GM23338 (cell line): ENCODE measurements at regions not wholly inside any gene's neighbourhood (a gene's known extent, or its start where the extent isn't known, plus 50 kb on each side); places are given as distances from the start of the nearest gene placed in this dataset.

Experiments
- CREB1 ChIP-seq: fragments of 250-450 bp; sonication (Bioruptor Pico); IDR thresholded peaks from 2 replicates; pipeline ENCODE4 v1.5.0; 2020; ENCODE audit warnings: low read depth, mild to moderate bottlenecking, moderate library complexity
- CTCF ChIP-seq, 2 experiments: fragments of 200-600 bp in 1 of 2; sonication (generic) in 1 of 2; conservative IDR thresholded peaks; 2 replicates each; pipeline versions ENCODE4 v1.5.1 to v1.6.1; 2016 to 2017; ENCODE audit warnings: antibody characterized with exemption in 2 of 2, low read depth in 2 of 2, mild to moderate bottlenecking in 2 of 2, moderate library complexity in 1 of 2
- EZH2 ChIP-seq: fragments of 200-600 bp; sonication (generic); IDR thresholded peaks from one replicate; pipeline ENCODE4 v1.8.0; 2017; ENCODE audit warnings: antibody characterized with exemption, mild to moderate bottlenecking, low read depth; ENCODE audit not compliant: unreplicated experiment
- EZH2phosphoT487 ChIP-seq: fragments of 200-600 bp; sonication (generic); IDR thresholded peaks from one replicate; pipeline ENCODE4 v1.8.1; 2018; ENCODE audit warnings: antibody characterized with exemption; ENCODE audit not compliant: unreplicated experiment
- POLR2AphosphoS5 ChIP-seq: IDR thresholded peaks from 2 replicates; pipeline ENCODE4 v1.6.1; 2016; ENCODE audit warnings: antibody characterized with exemption, low read depth
- REST ChIP-seq: IDR thresholded peaks from one replicate; pipeline ENCODE4 v1.6.1; 2018; ENCODE audit warnings: antibody characterized with exemption; ENCODE audit not compliant: unreplicated experiment
- STAT1 ChIP-seq: IDR thresholded peaks from one replicate; pipeline ENCODE4 v1.6.1; 2016; ENCODE audit warnings: antibody characterized with exemption; ENCODE audit not compliant: unreplicated experiment
- ZNF114 ChIP-seq: fragments of 250-450 bp; sonication (Bioruptor Pico); IDR thresholded peaks from 2 replicates; pipeline ENCODE4 v1.5.0; 2020; ENCODE audit warnings: mild to moderate bottlenecking, moderate library complexity
- TF ChIP-seq, protein P1 (sequence below): fragments of 250-450 bp; sonication (Bioruptor Pico); IDR thresholded peaks from 2 replicates; pipeline ENCODE4 v1.5.0; 2020; ENCODE audit warnings: mild to moderate bottlenecking, moderate library complexity
- TF ChIP-seq, protein P2 (sequence below): IDR thresholded peaks from 2 replicates; pipeline ENCODE4 v1.6.1; 2016; ENCODE audit warnings: antibody characterized with exemption

DNA sequence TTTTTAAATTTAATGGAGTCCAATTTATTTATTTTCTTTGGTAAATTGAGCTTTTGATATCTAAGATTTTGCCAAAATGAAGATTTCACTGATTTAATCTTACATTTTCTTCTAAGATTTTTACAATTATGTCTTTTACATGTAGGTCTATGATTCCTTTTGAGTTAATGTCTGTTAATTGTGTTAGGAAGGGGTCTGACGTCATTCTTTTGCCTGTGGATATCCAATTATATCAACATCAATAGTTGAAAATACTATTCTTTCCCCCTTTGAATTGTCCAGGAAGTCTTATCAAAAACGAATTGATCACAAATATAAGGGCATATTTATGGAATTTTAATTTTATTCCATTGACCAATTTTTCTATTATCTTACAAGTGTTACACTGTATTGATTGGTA, 1258.8 kb upstream of the B3GALT2 start:
- TF ChIP-seq POLR2AphosphoS5 (no peak), EZH2 (no peak), CREB1 (no peak), CTCF (conservative IDR thresholded peaks at IDR 0.05; ENCODE audit: low read depth in 2 of 2) (no peak), REST (no peak), ZNF114 (CRISPR knock-in tag) (no peak), EZH2phosphoT487 (no peak), STAT1 (no peak)
- TF ChIP-seq, protein P1, sequence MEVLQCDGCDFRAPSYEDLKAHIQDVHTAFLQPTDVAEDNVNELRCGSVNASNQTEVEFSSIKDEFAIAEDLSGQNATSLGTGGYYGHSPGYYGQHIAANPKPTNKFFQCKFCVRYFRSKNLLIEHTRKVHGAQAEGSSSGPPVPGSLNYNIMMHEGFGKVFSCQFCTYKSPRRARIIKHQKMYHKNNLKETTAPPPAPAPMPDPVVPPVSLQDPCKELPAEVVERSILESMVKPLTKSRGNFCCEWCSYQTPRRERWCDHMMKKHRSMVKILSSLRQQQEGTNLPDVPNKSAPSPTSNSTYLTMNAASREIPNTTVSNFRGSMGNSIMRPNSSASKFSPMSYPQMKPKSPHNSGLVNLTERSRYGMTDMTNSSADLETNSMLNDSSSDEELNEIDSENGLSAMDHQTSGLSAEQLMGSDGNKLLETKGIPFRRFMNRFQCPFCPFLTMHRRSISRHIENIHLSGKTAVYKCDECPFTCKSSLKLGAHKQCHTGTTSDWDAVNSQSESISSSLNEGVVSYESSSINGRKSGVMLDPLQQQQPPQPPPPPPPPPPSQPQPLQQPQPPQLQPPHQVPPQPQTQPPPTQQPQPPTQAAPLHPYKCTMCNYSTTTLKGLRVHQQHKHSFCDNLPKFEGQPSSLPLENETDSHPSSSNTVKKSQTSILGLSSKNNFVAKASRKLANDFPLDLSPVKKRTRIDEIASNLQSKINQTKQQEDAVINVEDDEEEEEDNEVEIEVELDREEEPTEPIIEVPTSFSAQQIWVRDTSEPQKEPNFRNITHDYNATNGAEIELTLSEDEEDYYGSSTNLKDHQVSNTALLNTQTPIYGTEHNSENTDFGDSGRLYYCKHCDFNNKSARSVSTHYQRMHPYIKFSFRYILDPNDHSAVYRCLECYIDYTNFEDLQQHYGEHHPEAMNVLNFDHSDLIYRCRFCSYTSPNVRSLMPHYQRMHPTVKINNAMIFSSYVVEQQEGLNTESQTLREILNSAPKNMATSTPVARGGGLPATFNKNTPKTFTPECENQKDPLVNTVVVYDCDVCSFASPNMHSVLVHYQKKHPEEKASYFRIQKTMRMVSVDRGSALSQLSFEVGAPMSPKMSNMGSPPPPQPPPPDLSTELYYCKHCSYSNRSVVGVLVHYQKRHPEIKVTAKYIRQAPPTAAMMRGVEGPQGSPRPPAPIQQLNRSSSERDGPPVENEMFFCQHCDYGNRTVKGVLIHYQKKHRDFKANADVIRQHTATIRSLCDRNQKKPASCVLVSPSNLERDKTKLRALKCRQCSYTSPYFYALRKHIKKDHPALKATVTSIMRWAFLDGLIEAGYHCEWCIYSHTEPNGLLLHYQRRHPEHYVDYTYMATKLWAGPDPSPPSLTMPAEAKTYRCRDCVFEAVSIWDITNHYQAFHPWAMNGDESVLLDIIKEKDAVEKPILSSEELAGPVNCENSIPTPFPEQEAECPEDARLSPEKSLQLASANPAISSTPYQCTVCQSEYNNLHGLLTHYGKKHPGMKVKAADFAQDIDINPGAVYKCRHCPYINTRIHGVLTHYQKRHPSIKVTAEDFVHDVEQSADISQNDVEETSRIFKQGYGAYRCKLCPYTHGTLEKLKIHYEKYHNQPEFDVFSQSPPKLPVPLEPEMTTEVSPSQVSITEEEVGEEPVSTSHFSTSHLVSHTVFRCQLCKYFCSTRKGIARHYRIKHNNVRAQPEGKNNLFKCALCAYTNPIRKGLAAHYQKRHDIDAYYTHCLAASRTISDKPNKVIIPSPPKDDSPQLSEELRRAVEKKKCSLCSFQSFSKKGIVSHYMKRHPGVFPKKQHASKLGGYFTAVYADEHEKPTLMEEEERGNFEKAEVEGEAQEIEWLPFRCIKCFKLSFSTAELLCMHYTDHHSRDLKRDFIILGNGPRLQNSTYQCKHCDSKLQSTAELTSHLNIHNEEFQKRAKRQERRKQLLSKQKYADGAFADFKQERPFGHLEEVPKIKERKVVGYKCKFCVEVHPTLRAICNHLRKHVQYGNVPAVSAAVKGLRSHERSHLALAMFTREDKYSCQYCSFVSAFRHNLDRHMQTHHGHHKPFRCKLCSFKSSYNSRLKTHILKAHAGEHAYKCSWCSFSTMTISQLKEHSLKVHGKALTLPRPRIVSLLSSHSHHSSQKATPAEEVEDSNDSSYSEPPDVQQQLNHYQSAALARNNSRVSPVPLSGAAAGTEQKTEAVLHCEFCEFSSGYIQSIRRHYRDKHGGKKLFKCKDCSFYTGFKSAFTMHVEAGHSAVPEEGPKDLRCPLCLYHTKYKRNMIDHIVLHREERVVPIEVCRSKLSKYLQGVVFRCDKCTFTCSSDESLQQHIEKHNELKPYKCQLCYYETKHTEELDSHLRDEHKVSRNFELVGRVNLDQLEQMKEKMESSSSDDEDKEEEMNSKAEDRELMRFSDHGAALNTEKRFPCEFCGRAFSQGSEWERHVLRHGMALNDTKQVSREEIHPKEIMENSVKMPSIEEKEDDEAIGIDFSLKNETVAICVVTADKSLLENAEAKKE (CRISPR knock-in tag) = no peak
- TF ChIP-seq, protein P2, sequence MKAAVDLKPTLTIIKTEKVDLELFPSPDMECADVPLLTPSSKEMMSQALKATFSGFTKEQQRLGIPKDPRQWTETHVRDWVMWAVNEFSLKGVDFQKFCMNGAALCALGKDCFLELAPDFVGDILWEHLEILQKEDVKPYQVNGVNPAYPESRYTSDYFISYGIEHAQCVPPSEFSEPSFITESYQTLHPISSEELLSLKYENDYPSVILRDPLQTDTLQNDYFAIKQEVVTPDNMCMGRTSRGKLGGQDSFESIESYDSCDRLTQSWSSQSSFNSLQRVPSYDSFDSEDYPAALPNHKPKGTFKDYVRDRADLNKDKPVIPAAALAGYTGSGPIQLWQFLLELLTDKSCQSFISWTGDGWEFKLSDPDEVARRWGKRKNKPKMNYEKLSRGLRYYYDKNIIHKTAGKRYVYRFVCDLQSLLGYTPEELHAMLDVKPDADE = no peak
